A549 (cell line): ENCODE measurements at regions not wholly inside any gene's neighbourhood (a gene's known extent, or its start where the extent isn't known, plus 50 kb on each side); places are given as distances from the start of the nearest gene placed in this dataset.

Experiments used
- CTCF ChIP-seq: fragments of >200 bp; sonication (Bioruptor Twin); formaldehyde crosslinking; IDR thresholded peaks from 3 replicates; pipeline ENCODE4 v1.5.1; 2016
- ELK1 ChIP-seq: fragments of 150-350 bp; IDR thresholded peaks from 2 replicates; pipeline ENCODE4 v1.6.1; 2014; ENCODE audit warnings: low read depth, mild to moderate bottlenecking, low read length
- EP300 ChIP-seq, 2 experiments: fragments of >200 bp; sonication (Bioruptor Twin); formaldehyde crosslinking; IDR thresholded peaks; 2 replicates in 1 of 2; 3 replicates in 1 of 2; pipeline ENCODE4 v1.6.1; 2016 to 2017
- ESRRA ChIP-seq: fragments of 150-350 bp; IDR thresholded peaks from 2 replicates; pipeline ENCODE4 v1.6.1; 2014; ENCODE audit warnings: mild to moderate bottlenecking, low read length, borderline replicate concordance
- HOXA7 ChIP-seq: fragments of 250-450 bp; sonication (Bioruptor Pico); IDR thresholded peaks from 2 replicates; pipeline ENCODE4 v1.5.0; 2020; ENCODE audit warnings: mild to moderate bottlenecking, moderate library complexity
- MAFK ChIP-seq: fragments of 450-650 bp; IDR thresholded peaks from 2 replicates; pipeline ENCODE4 v1.6.1; 2014; ENCODE audit not compliant: partially characterized antibody
- MYC ChIP-seq: IDR thresholded peaks from 2 replicates; pipeline ENCODE4 v1.6.1; 2012; ENCODE audit warnings: mild to moderate bottlenecking, inconsistent platforms, low read length, improper control_type of control experiment, borderline replicate concordance
- NPAS2 ChIP-seq: fragments of 250-450 bp; sonication (Bioruptor Pico); IDR thresholded peaks from 2 replicates; pipeline ENCODE4 v1.8.0; 2022; ENCODE audit warnings: mild to moderate bottlenecking, moderate library complexity, borderline replicate concordance
- POLR2A ChIP-seq: IDR thresholded peaks from 2 replicates; pipeline ENCODE4 v1.6.1; 2012; ENCODE audit warnings: mild to moderate bottlenecking, low read length
- RAD21 ChIP-seq, 2 experiments: fragments of >200 bp in 1 of 2; sonication (Bioruptor Twin) in 1 of 2; formaldehyde crosslinking in 1 of 2; IDR thresholded peaks in 1 of 2; conservative IDR thresholded peaks in 1 of 2; 2 replicates in 1 of 2; 3 replicates in 1 of 2; pipeline ENCODE4 v1.6.1; 2012 to 2018; ENCODE audit warnings: inconsistent platforms in 1 of 2
- REST ChIP-seq: fragments of 200-600 bp; sonication (generic); IDR thresholded peaks from 2 replicates; pipeline ENCODE4 v1.6.1; 2016; ENCODE audit warnings: antibody characterized with exemption, mild to moderate bottlenecking, moderate library complexity
- RFX5 ChIP-seq: fragments of 450-650 bp; IDR thresholded peaks from 2 replicates; pipeline ENCODE4 v1.7.1; 2014; ENCODE audit warnings: antibody characterized with exemption, mild to moderate bottlenecking, moderate library complexity
- SMC3 ChIP-seq: fragments of >200 bp; sonication (Bioruptor Twin); formaldehyde crosslinking; IDR thresholded peaks from 3 replicates; pipeline ENCODE4 v1.6.1; 2018; ENCODE audit warnings: inconsistent platforms
- TF ChIP-seq, protein P1 (sequence below): IDR thresholded peaks from 2 replicates; pipeline ENCODE4 v1.6.1; 2012

DNA sequence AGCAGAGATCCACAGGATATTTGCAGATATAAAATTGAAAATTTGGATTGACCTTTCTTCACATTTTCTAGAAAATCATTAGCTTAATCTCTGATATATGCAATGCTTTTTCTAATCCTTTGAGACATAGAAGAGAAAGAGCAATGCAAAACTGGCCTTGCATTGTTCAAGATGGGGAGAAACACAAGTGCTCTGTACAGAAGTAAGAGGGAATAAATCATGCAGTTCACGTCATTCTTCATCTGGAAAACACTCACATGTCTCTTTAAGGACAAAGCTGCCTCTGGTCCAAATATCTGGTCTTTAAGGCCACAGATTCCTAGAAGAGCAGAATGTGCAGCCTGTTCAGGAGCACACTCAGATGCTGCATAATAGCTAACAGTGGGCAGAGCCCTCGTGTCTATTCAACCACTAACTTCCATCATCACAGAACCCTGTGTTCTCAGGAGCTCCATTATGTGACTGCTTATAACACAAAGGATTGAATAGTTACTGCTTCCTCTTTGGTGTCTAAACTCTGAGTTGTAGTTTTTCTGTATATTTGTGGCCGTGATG is 277.5 kb downstream of the PLK2 start:
- TF ChIP-seq SMC3 (no peak), CTCF (no peak), MAFK (no peak), POLR2A (no peak), HOXA7 (no peak), ESRRA (no peak), REST (no peak), RAD21 (conservative IDR thresholded peaks at IDR 0.05 in 1 of 2, IDR thresholded peaks at IDR 0.05 in 1 of 2) (no peak), RFX5 (no peak), ELK1 (no peak), EP300 (IDR thresholded peaks at IDR 0.05) (no peak), MYC (no peak), NPAS2 (CRISPR knock-in tag) (no peak)
- TF ChIP-seq, protein P1, sequence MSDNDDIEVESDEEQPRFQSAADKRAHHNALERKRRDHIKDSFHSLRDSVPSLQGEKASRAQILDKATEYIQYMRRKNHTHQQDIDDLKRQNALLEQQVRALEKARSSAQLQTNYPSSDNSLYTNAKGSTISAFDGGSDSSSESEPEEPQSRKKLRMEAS = no peak
